ENCODE measurements at regions not wholly inside any gene's neighbourhood (a gene's known extent, or its start where the extent isn't known, plus 50 kb on each side); places are given as distances from the start of the nearest gene placed in this dataset.

- intact Hi-C loops (cut with micrococcal nuclease) = no loop called here
- Histone ChIP-seq H3K4me2 (replicated peaks; ENCODE audit: extremely low read depth, low read length, poor library complexity, severe bottlenecking) (no peak overlapping the region), H3K9ac (ENCODE audit: insufficient read depth, low read length, poor library complexity, severe bottlenecking) (no peak overlapping the region), H4K20me1 (ENCODE audit: insufficient read depth, low read length) (no peaks in the 10 kb centered on the region), H3K4me3 (replicated peaks in 1 of 3; ENCODE audit: low read depth in 2 of 3, low read length in 3 of 3) (no peak overlapping the region), H3K27ac (ENCODE audit: low read depth in 1 of 2, low read length in 2 of 2) (no peak overlapping the region), H3K4me1 (ENCODE audit: control insufficient read depth in 1 of 2, insufficient read depth in 2 of 2, low read length in 2 of 2) (no peaks in the 10 kb centered on the region), H3K79me2 (ENCODE audit: insufficient read depth, low read length) (no peaks in the 10 kb centered on the region), H3K9me3 (replicated peaks in 1 of 2; ENCODE audit: control insufficient read depth in 1 of 2, insufficient read depth in 1 of 2, low read length in 2 of 2) (peaks cover 8 to 16% of the 10 kb centered on the region in 2 donors), H2AFZ (ENCODE audit: insufficient read depth, low read depth, low read length, poor library complexity, severe bottlenecking) (no peak overlapping the region), H3K27me3 (ENCODE audit: control insufficient read depth in 2 of 2, insufficient read depth in 2 of 2, low read length in 2 of 2) (no peaks in the 10 kb centered on the region), H3K36me3 (replicated peaks in 1 of 2; ENCODE audit: control insufficient read depth in 1 of 2, insufficient read depth in 2 of 2, low read length in 2 of 2) (no peaks in the 10 kb centered on the region)
- no peak overlapping the region for H3K4me3 Mint-ChIP-seq
- H3K27ac Mint-ChIP-seq = no peak overlapping the region
- no peak for TF ChIP-seq CTCF (IDR thresholded peaks at IDR 0.05)
- no peak for DNase-seq
- H3K36me3 Mint-ChIP-seq = no peaks in the 10 kb centered on the region
- peaks cover 2 to 16% (median 4%) of the 10 kb centered on the region in 7 donors for H3K9me3 Mint-ChIP-seq
- H3K4me1 Mint-ChIP-seq = no peaks in the 10 kb centered on the region
- H3K27me3 Mint-ChIP-seq (ENCODE audit: low read depth in 3 of 3) = no peaks in the 10 kb centered on the region
Measured at GRCh38 chr21:22711636-22712035, 1713.4 kb downstream of the NCAM2 start.

GRCh38 chr21:22725436-22725835 is 1727.2 kb downstream of the NCAM2 start:
- Histone ChIP-seq H3K4me3 (replicated peaks in 1 of 3; ENCODE audit: low read depth in 2 of 3, low read length in 3 of 3) (no peak overlapping the region), H3K4me2 (replicated peaks; ENCODE audit: extremely low read depth, low read length, poor library complexity, severe bottlenecking) (no peak overlapping the region), H3K27ac (ENCODE audit: low read depth in 1 of 2, low read length in 2 of 2) (no peak overlapping the region), H4K20me1 (ENCODE audit: insufficient read depth, low read length) (no peaks in the 10 kb centered on the region), H3K9ac (ENCODE audit: insufficient read depth, low read length, poor library complexity, severe bottlenecking) (no peak overlapping the region), H2AFZ (ENCODE audit: insufficient read depth, low read depth, low read length, poor library complexity, severe bottlenecking) (no peak overlapping the region), H3K36me3 (replicated peaks in 1 of 2; ENCODE audit: control insufficient read depth in 1 of 2, insufficient read depth in 2 of 2, low read length in 2 of 2) (no peaks in the 10 kb centered on the region), H3K4me1 (ENCODE audit: control insufficient read depth in 1 of 2, insufficient read depth in 2 of 2, low read length in 2 of 2) (no peaks in the 10 kb centered on the region), H3K27me3 (ENCODE audit: control insufficient read depth in 2 of 2, insufficient read depth in 2 of 2, low read length in 2 of 2) (no peaks in the 10 kb centered on the region), H3K9me3 (replicated peaks in 1 of 2; ENCODE audit: control insufficient read depth in 1 of 2, insufficient read depth in 1 of 2, low read length in 2 of 2) (peaks cover 25 to 40% of the 10 kb centered on the region in 2 donors), H3K79me2 (ENCODE audit: insufficient read depth, low read length) (no peaks in the 10 kb centered on the region)
- Mint-ChIP-seq H3K9me3 (peaks cover 6 to 32% (median 23%) of the 10 kb centered on the region in 7 donors), H3K27ac (no peak overlapping the region), H3K27me3 (ENCODE audit: low read depth in 3 of 3) (no peaks in the 10 kb centered on the region), H3K36me3 (no peaks in the 10 kb centered on the region), H3K4me3 (no peak overlapping the region), H3K4me1 (no peaks in the 10 kb centered on the region)
- intact Hi-C loops (cut with micrococcal nuclease) = no loop called here
- no CpG with 5 or more reads among the region's 3 CpGs for WGBS (ENCODE audit: insufficient coverage)
- no peak for DNase-seq
- no peak for TF ChIP-seq CTCF (IDR thresholded peaks at IDR 0.05)
